ENCODE measurements at regions not wholly inside any gene's neighbourhood (a gene's known extent, or its start where the extent isn't known, plus 50 kb on each side); places are given as distances from the start of the nearest gene placed in this dataset.

DNA sequence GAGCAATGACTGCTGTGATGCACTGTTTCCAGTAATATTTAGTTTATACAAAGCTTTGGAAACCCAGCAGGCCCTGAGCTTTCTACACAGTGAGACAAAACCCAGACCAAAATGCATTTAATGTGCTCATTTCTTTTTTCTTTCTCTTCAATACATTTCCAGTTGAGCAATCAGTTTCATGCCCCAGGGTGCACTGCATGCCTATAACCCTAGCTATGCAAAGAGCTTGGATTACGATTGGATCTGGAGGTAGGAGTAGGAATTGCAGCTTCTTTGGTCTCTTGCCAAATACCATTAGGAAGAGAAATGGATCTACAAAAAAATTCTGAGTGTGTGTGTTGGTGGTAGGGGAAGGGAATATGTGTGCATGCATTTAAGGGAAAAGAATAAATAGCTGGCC is 1001.4 kb downstream of the SQOR start:
- intact Hi-C loops (cut with micrococcal nuclease) = no loop called here

GRCh38 chr15:46644501-46645481 is 1010.0 kb downstream of the SQOR start:
- no peaks in the 10 kb centered on the region for H3K9me3 ChIP-seq (replicated peaks)
- no peak for DNase-seq
- H3K27me3 ChIP-seq (ENCODE audit: low read depth) = no peaks in the 10 kb centered on the region
- TF ChIP-seq CTCF (IDR thresholded peaks at IDR 0.05; ENCODE audit: borderline replicate concordance) = no peak
- H3K36me3 ChIP-seq = no peaks in the 10 kb centered on the region
- H3K4me3 ChIP-seq = no peak overlapping the region
- H3K27ac ChIP-seq (replicated peaks) = no peak overlapping the region
- intact Hi-C loops (cut with micrococcal nuclease) = no loop called here
- no peaks in the 10 kb centered on the region for H3K4me1 ChIP-seq

More for the DNA sequence above, 1001.4 kb downstream of the SQOR start:
- H3K4me1 ChIP-seq = no peaks in the 10 kb centered on the region
- H3K27ac ChIP-seq (replicated peaks) = no peak overlapping the region
- no peak for DNase-seq
- no peaks in the 10 kb centered on the region for H3K27me3 ChIP-seq (ENCODE audit: low read depth)
- H3K36me3 ChIP-seq = no peaks in the 10 kb centered on the region
- H3K4me3 ChIP-seq = no peak overlapping the region
- no peak for TF ChIP-seq CTCF (IDR thresholded peaks at IDR 0.05; ENCODE audit: borderline replicate concordance)
- H3K9me3 ChIP-seq (replicated peaks) = no peaks in the 10 kb centered on the region

- no peak overlapping the region for H3K4me3 ChIP-seq
- no peak for TF ChIP-seq CTCF (IDR thresholded peaks at IDR 0.05; ENCODE audit: borderline replicate concordance)
- intact Hi-C loops (cut with micrococcal nuclease) = no loop called here
These were observed 1011.7 kb downstream of the SQOR start for GRCh38 chr15:46646490-46646889.

GRCh38 chr15:46647046-46647445 is 1012.2 kb downstream of the SQOR start:
- H3K36me3 ChIP-seq = no peaks in the 10 kb centered on the region

More at GRCh38 chr15:46646490-46646889, 1011.7 kb downstream of the SQOR start:
- H3K36me3 ChIP-seq = no peaks in the 10 kb centered on the region
- no peaks in the 10 kb centered on the region for H3K27me3 ChIP-seq (ENCODE audit: low read depth)
- H3K9me3 ChIP-seq (replicated peaks) = no peaks in the 10 kb centered on the region
- no peak for DNase-seq
- H3K27ac ChIP-seq (replicated peaks) = no peak overlapping the region
- no peaks in the 10 kb centered on the region for H3K4me1 ChIP-seq

GRCh38 chr15:46652266-46652665 is 1017.4 kb downstream of the SQOR start:
- no peak for TF ChIP-seq CTCF (IDR thresholded peaks at IDR 0.05; ENCODE audit: borderline replicate concordance)
- no peak overlapping the region for H3K4me3 ChIP-seq
- H3K9me3 ChIP-seq (replicated peaks) = no peaks in the 10 kb centered on the region
- H3K27me3 ChIP-seq (ENCODE audit: low read depth) = no peaks in the 10 kb centered on the region
- H3K36me3 ChIP-seq = no peaks in the 10 kb centered on the region
- no peak for DNase-seq
- no peak overlapping the region for H3K27ac ChIP-seq (replicated peaks)
- H3K4me1 ChIP-seq = no peaks in the 10 kb centered on the region
- intact Hi-C loops (cut with micrococcal nuclease) = no loop called here

More at GRCh38 chr15:46647046-46647445, 1012.2 kb downstream of the SQOR start:
- H3K9me3 ChIP-seq (replicated peaks) = no peaks in the 10 kb centered on the region
- H3K27me3 ChIP-seq (ENCODE audit: low read depth) = no peaks in the 10 kb centered on the region
- intact Hi-C loops (cut with micrococcal nuclease) = no loop called here
- H3K4me3 ChIP-seq = no peak overlapping the region
- no peak for TF ChIP-seq CTCF (IDR thresholded peaks at IDR 0.05; ENCODE audit: borderline replicate concordance)
- H3K27ac ChIP-seq (replicated peaks) = no peak overlapping the region
- no peaks in the 10 kb centered on the region for H3K4me1 ChIP-seq
- DNase-seq = no peak
